ENCODE measurements at regions not wholly inside any gene's neighbourhood (a gene's known extent, or its start where the extent isn't known, plus 50 kb on each side); places are given as distances from the start of the nearest gene placed in this dataset.
"Not testable (repeated sequence)": the region's sequence is repeated elsewhere in the genome, so short reads cannot be mapped to it uniquely, and the experiment has no call there.

DNA sequence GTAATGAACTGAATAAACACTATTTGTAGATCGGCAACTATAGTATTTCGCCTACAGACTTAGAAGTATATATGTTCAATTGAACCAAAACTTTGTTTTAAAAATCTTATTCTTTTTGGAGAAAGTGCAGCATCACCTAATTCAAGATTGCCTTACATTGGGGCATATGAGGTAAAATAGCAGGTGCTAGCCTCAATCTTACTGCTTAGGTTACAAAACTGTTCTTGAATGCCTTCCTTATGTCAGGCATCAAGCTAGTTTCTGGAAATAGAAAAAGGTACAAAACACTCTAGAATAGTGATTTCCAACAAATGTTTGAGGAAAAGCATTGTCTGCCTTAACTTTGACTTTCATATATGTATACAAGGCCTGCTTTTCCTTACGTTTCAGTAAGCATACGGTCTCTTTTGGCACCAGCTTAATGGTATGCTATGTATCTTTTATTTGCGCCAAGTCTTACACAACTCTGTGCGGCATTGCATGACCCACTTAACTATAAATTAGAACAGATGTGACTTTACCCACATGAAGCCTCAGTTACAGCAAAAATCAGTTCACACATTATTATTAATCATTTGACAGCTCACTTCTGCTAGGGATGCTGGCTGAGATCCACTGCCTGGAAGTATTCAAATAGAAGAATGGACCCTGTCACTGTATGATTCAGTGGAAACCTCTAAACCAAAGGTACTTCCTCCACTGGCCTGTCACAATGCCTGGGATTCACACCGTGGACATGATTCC lies 174.1 kb downstream of the PRELID2 start:
- in situ Hi-C loops (cut with MboI; ENCODE audit: low sequenced_read_pairs): no loop called here

- in situ Hi-C loops (cut with MboI; ENCODE audit: low sequenced_read_pairs): no loop called here
Measured at GRCh38 chr5:145658435-145658834, 176.7 kb downstream of the PRELID2 start.

GRCh38 chr5:145652700-145653099 lies 182.4 kb downstream of the PRELID2 start:
- in situ Hi-C loops (cut with MboI; ENCODE audit: low sequenced_read_pairs): not testable (repeated sequence)

DNA sequence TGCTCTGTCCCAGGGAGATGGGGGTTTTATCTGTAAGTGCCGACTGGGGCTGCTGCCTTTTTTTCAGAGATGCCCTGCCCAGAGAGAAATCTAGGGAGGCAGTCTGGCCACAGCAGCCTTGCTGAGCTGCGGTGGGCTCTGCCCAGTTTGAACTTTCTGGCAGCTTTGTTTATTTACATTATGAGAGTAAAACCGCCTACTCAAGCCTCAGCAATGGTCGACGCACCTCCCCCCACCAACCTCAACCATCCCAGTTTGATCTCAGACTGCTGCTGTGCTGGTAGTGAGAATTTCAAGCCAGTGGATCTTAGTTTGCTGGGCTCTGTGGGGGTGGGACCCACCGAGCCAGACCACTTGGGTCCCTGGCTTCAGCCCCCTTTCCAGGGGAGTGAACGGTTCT lies 188.0 kb downstream of the PRELID2 start:
- in situ Hi-C loops (cut with MboI; ENCODE audit: low sequenced_read_pairs): not testable (repeated sequence)

DNA sequence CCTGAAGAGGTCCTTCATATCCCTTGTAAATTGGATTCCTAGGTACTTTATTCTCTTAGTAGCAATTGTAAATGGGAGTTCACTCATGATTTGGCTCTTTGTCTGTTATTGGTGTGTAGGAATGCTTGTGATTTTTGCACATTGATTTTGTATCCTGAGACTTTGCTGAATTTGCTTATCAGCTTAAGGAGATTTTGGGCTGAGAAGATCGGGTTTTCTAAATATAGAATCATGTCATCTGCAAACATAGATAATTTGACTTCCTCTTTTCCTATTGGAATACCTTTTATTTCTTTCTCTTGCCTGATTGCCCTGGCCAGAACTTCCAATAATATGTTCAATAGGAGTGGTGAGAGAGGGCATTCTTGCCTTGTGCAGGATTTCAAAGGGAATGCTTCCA lies 191.9 kb downstream of the PRELID2 start:
- in situ Hi-C loops (cut with MboI; ENCODE audit: low sequenced_read_pairs): not testable (repeated sequence)

DNA sequence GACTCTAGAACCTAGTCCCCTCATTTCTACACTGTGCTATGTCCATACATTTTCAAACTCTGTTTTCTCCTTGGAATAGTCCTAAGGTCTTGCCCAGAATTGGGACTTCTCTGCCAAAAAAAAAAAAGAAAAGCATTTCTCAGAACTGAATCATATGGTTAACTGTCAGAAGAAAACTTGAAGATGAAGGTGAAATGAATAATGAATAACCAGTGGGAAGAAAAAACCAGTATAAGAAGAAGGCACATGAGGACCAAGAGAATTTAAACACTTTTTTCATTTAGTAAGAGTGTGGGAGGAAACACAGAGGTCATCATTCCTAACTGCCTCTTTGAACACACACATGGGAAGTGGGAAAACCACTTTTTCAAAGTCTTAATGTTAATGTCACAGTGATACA lies 197.7 kb downstream of the PRELID2 start:
- in situ Hi-C loops (cut with MboI; ENCODE audit: low sequenced_read_pairs): no loop called here

- in situ Hi-C loops (cut with MboI; ENCODE audit: low sequenced_read_pairs): no loop called here
Measured at GRCh38 chr5:145636371-145636770, 198.8 kb downstream of the PRELID2 start.

GRCh38 chr5:145633474-145633873 lies 201.7 kb downstream of the PRELID2 start:
- in situ Hi-C loops (cut with MboI; ENCODE audit: low sequenced_read_pairs): no loop called here

GRCh38 chr5:145632701-145633100 lies 202.4 kb downstream of the PRELID2 start:
- in situ Hi-C loops (cut with MboI; ENCODE audit: low sequenced_read_pairs): no loop called here

- in situ Hi-C loops (cut with MboI; ENCODE audit: low sequenced_read_pairs): no loop called here
Measured at GRCh38 chr5:145629047-145629446, 206.1 kb downstream of the PRELID2 start.

- in situ Hi-C loops (cut with MboI; ENCODE audit: low sequenced_read_pairs): no loop called here
Measured at GRCh38 chr5:145628525-145628924, 206.6 kb downstream of the PRELID2 start.

- in situ Hi-C loops (cut with MboI; ENCODE audit: low sequenced_read_pairs): no loop called here
Measured at GRCh38 chr5:145619806-145620310, 215.3 kb downstream of the PRELID2 start.

GRCh38 chr5:145616739-145617138 lies 218.4 kb downstream of the PRELID2 start:
- in situ Hi-C loops (cut with MboI; ENCODE audit: low sequenced_read_pairs): not testable (repeated sequence)

DNA sequence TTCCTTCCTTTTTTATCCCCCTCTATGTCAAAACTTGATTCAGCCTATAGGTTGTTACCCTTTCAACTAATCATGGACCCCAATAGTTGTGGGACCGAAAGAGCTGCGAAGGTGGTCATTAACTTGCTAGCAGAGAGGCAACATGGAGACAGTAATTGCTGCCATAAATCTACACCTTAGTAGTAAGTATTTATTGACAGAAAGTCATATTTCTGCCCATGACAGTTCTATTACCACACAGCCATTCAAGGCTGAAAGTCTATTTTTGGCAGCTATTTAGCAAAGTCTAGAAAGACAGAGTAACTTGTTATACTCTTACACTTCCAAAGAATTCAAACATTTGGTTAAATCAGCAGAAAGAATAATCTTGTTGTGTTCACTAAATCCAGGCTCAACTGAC lies 236.2 kb downstream of the PRELID2 start:
- in situ Hi-C loops (cut with MboI; ENCODE audit: low sequenced_read_pairs): no loop called here

DNA sequence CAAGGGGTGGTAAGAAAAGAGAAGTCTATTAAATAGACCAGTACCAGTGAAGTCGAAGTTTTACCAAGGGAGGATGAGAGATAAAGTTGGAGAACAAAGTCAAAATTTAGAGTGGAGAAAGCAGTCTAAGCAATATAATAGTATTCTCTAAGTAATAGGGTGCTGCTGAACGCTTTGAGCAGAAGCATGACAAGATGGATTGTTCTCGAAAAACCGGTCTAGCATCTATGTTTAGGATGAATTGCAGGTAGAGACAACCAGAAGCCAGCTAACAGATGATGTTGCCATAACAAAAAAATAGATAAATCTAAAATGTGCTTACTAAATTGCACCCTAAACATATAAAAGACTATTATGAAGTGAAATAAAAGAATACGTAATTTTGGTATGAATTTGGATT lies 237.0 kb downstream of the PRELID2 start:
- in situ Hi-C loops (cut with MboI; ENCODE audit: low sequenced_read_pairs): no loop called here

GRCh38 chr5:145591578-145591977 lies 243.6 kb downstream of the PRELID2 start:
- in situ Hi-C loops (cut with MboI; ENCODE audit: low sequenced_read_pairs): no loop called here

DNA sequence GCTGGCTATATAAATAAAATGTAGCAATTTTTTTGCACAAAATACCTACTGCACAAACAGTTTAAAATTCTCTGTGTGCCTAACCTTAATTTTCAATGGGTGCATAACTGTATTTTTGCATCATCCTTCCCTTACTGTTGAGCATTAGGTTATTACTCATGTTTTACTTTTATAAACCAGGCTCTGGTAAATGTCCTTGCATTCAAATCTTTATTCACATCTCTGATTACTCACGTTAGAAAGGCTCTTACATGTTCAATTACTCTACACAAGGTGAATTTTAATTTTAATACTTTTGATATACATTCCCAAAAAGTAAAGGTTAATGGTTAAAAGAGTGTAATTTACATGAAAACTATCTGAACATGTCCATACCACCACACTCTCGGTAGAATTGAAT lies 246.1 kb downstream of the PRELID2 start:
- in situ Hi-C loops (cut with MboI; ENCODE audit: low sequenced_read_pairs): no loop called here

- in situ Hi-C loops (cut with MboI; ENCODE audit: low sequenced_read_pairs): no loop called here
Measured at GRCh38 chr5:145588558-145588957, 246.6 kb downstream of the PRELID2 start.

DNA sequence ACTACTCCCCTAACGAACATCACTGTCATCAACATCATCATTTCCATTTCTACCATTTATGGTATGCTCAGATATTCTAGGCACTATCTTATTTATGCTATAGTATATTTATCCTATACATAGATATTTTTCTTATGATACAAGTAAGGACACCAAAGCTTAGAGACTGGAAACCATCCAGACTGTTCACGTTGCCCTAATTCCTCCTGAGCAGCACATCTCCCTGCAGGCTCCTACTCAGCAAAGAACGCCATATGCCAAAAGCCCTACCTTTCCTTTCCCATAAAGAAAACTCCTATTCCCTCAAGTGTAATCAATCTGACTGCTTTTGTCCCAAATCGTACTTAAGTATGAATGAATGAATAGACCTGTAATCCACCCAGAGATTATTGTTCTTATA lies 247.0 kb downstream of the PRELID2 start:
- in situ Hi-C loops (cut with MboI; ENCODE audit: low sequenced_read_pairs): no loop called here

GRCh38 chr5:145587710-145588109 lies 247.4 kb downstream of the PRELID2 start:
- in situ Hi-C loops (cut with MboI; ENCODE audit: low sequenced_read_pairs): no loop called here

- in situ Hi-C loops (cut with MboI; ENCODE audit: low sequenced_read_pairs): no loop called here
Measured at GRCh38 chr5:145587308-145587672, 247.9 kb downstream of the PRELID2 start.

DNA sequence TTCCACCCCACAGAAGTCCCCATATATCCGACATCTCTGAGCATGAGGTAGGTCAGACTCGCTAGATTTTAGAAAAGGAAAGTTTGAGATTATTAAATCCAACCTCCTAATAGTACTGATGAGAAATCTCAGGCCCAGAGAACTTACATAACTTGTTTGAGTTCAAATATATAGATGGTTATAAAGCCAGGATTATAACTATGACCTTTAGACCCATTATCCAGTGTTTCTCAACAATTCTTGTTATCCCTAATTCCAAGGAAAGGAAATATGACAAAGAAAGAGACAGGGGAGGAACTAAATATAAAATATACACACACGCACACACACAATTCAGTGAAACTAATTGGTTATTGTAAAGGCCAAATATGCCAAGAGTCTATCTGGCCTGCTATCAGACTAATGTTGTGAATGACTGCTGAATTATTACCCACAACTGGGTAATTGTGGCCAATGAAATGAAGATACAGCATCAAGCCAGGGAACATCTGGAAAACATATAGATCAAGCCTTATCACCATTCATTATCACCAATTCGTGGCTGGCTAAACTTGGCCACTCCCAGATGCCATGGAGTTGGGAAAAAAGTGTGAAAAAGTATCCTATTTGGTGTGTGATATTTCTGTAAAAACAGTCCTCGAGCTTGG lies 248.4 kb downstream of the PRELID2 start:
- in situ Hi-C loops (cut with MboI; ENCODE audit: low sequenced_read_pairs): no loop called here
